Upper lobe of left lung (tissue), 6 donors: ENCODE measurements at regions not wholly inside any gene's neighbourhood (a gene's known extent, or its start where the extent isn't known, plus 50 kb on each side); places are given as distances from the start of the nearest gene placed in this dataset.

ENCODE experiments used
- ATAC-seq, 2 donors: fragments of 200-7000 bp; cut with Tn5 transposase; one replicate each; pipeline ENCODE4 v1.9.1; 2022; ENCODE audit warnings: mild to moderate bottlenecking in 2 of 2, moderate library complexity in 2 of 2; ENCODE audit not compliant: low FRiP score in 2 of 2
- DNase-seq, 2 donors: peaks; one replicate each; pipeline ENCODE4 v3.0.0-alpha.2; 2019 to 2020
- H3K27ac ChIP-seq, 4 donors: fragments of 200-600 bp; sonication (generic); one replicate each; pipeline ENCODE4 v1.5.1; 2016 to 2019
- H3K27me3 ChIP-seq, 4 donors: fragments of 200-600 bp; sonication (generic); one replicate each; pipeline ENCODE4 v1.5.1; 2017 to 2019
- H3K36me3 ChIP-seq, 4 donors: fragments of 200-600 bp; sonication (generic); one replicate each; pipeline ENCODE4 v1.5.1; 2016 to 2019
- H3K4me1 ChIP-seq, 4 donors: fragments of 200-600 bp; sonication (generic); one replicate each; pipeline ENCODE4 v1.5.1; 2018 to 2019
- H3K4me3 ChIP-seq, 4 donors: fragments of 200-600 bp; sonication (generic); one replicate each; pipeline ENCODE4 v1.5.1; 2017 to 2019; ENCODE audit warnings: mild to moderate bottlenecking in 2 of 4, moderate library complexity in 1 of 4
- H3K9me3 ChIP-seq, 4 donors: fragments of 200-600 bp; sonication (generic); one replicate each; pipeline ENCODE4 v1.5.1; 2018 to 2019
- EP300 ChIP-seq, 4 donors: sonication (generic); formaldehyde crosslinking; IDR thresholded peaks; one replicate each; pipeline ENCODE4 v1.5.1; 2017; ENCODE audit warnings: antibody characterized with exemption in 4 of 4, control low read depth in 2 of 4
- POLR2A ChIP-seq, 4 donors: fragments of 450-650 bp; IDR thresholded peaks; one replicate each; pipeline ENCODE4 v1.5.1; 2016 to 2017; ENCODE audit warnings: antibody characterized with exemption in 4 of 4, mild to moderate bottlenecking in 2 of 4
- POLR2AphosphoS5 ChIP-seq, 2 donors: sonication (generic); formaldehyde crosslinking; IDR thresholded peaks; one replicate each; pipeline ENCODE4 v1.5.1; 2017; ENCODE audit warnings: antibody characterized with exemption in 2 of 2
- WGBS, 2 donors: methylation state at CpG; one replicate each; pipeline ENCODE4 v1.1.5; 2017 to 2018; 5-methylcytosine and 5-hydroxymethylcytosine counted together
- TF ChIP-seq, protein P1 (sequence below), 6 experiments: fragments of 450-650 bp in 4 of 6; fragments of 200-600 bp in 2 of 6; sonication (generic) in 2 of 6; IDR thresholded peaks; one replicate each; pipeline ENCODE4 v1.5.1; 2016 to 2019; ENCODE audit warnings: antibody characterized with exemption in 6 of 6
- donor health status: DM: no; HTN: no; CAD: no; lungs with moderate emphysema.
- donor health status: DM: no; HTN: yes; CAD: no; lungs with severe emphysema.

DNA sequence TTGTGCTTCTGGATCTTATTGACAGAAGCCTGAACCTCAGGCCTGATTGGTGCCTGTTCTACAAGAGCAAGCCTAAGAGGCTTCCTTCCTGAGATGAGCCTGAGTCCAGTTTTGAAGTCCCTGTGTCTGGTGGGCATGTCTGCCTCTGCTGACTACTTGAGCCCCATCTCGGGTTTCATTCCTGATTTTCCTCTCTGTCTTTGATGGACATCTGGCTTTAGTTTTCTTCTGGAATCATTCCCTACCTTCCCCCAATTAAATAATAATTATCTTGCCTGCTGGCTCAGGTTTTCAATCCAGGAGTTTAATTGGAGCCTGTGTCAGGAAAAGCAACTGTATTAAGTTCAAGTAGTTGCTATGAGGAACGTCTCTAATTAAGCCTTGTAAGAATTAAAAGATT, 135.5 kb upstream of the MC4R start:
- Histone ChIP-seq H3K4me3 (no peak overlapping the region), H3K36me3 (no peaks in the 10 kb centered on the region), H3K4me1 (no peaks in the 10 kb centered on the region), H3K27ac (no peak overlapping the region), H3K27me3 (no peaks in the 10 kb centered on the region), H3K9me3 (no peaks in the 10 kb centered on the region)
- TF ChIP-seq EP300 (IDR thresholded peaks at IDR 0.05) (no peak), POLR2A (IDR thresholded peaks at IDR 0.05) (no peak)
- TF ChIP-seq, protein P1, sequence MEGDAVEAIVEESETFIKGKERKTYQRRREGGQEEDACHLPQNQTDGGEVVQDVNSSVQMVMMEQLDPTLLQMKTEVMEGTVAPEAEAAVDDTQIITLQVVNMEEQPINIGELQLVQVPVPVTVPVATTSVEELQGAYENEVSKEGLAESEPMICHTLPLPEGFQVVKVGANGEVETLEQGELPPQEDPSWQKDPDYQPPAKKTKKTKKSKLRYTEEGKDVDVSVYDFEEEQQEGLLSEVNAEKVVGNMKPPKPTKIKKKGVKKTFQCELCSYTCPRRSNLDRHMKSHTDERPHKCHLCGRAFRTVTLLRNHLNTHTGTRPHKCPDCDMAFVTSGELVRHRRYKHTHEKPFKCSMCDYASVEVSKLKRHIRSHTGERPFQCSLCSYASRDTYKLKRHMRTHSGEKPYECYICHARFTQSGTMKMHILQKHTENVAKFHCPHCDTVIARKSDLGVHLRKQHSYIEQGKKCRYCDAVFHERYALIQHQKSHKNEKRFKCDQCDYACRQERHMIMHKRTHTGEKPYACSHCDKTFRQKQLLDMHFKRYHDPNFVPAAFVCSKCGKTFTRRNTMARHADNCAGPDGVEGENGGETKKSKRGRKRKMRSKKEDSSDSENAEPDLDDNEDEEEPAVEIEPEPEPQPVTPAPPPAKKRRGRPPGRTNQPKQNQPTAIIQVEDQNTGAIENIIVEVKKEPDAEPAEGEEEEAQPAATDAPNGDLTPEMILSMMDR (IDR thresholded peaks at IDR 0.05), result no peak
- WGBS, 2 donors, result 72 to 73% methylated on average over 2 of the region's 2 CpGs
- DNase-seq (no peak), ATAC-seq (no peak)

DNA sequence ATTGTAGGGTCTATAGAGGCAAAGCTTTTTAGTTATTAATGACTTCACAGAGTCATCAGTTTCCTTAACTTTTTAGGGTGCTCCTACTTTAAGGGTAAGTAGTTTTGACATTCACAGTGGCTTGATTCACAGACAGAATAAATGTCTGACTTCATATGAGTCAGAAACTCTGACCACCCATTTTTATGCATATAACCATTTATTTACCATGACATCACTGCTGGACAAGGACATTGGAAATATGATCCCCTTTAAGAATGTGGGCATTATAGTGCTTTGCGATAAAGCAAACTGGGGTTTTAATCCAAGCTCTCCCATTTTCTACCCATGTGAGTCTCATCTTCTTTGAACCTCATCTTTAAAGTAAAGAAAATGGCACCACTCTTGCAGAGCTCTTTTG, 162.0 kb upstream of the MC4R start:
- ATAC-seq (no peak), DNase-seq (no peak)
- TF ChIP-seq POLR2A (IDR thresholded peaks at IDR 0.05), result no peak
- TF ChIP-seq, protein P1 (IDR thresholded peaks at IDR 0.05), result no peak
- no peak for TF ChIP-seq EP300 (IDR thresholded peaks at IDR 0.05)
- TF ChIP-seq POLR2AphosphoS5 (IDR thresholded peaks at IDR 0.05), result no peak
- H3K27ac ChIP-seq, result no peak overlapping the region
- no peaks in the 10 kb centered on the region for H3K4me1 ChIP-seq
- H3K4me3 ChIP-seq, result no peak overlapping the region
- no peaks in the 10 kb centered on the region for H3K36me3 ChIP-seq
- 85 to 94% methylated on average over 1 of the region's 1 CpG for WGBS, 2 donors
- H3K9me3 ChIP-seq, result no peaks in the 10 kb centered on the region
- H3K27me3 ChIP-seq, result no peaks in the 10 kb centered on the region

DNA sequence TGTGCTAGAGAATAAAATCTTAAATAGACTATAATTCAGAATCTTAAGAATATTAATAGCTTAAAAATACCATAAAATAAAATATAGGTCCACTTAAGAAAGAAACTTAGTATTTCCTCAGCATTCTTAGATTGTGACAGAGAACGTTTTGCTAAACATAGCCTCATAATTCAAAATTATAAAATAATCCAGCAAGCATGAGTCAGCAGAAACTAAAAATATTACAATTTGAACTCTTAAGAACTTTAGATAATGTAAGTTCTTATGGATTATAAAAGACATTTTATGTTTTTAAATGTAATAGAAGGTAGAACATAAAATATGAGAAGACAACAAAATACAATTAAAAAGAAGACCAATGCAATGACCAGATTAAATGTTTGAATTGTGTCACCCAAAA, 164.5 kb upstream of the MC4R start:
- no peaks in the 10 kb centered on the region for H3K4me1 ChIP-seq
- DNase-seq (no peak), ATAC-seq (no peak)
- no peaks in the 10 kb centered on the region for H3K27me3 ChIP-seq
- H3K36me3 ChIP-seq, result no peaks in the 10 kb centered on the region
- H3K4me3 ChIP-seq, result no peak overlapping the region
- TF ChIP-seq EP300 (IDR thresholded peaks at IDR 0.05) (no peak), POLR2A (IDR thresholded peaks at IDR 0.05) (no peak), POLR2AphosphoS5 (IDR thresholded peaks at IDR 0.05) (no peak)
- TF ChIP-seq, protein P1 (IDR thresholded peaks at IDR 0.05), result no peak
- H3K9me3 ChIP-seq, result no peaks in the 10 kb centered on the region
- no peak overlapping the region for H3K27ac ChIP-seq
- 33 to 46% methylated on average over 1 of the region's 1 CpG for WGBS, 2 donors

DNA sequence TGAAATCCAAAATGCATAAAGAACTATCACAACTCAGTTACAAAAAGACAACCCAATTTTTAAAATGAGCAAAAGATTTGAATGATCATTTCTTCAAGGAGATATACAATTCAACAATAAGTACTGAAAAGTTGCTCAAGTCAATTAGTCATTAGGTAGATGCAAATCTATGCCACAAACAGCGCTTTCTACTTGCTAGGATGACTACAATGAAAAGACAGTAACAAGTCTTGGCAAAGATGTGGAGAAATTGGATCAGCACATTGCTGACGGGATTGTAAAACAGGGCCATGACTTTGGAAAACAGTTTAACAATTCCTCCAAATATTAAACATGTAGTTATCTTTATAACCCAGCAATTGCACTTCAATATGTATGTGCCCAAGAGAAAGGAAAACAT, 166.3 kb upstream of the MC4R start:
- ATAC-seq (no peak), DNase-seq (no peak)
- H3K4me3 ChIP-seq, result no peak overlapping the region
- H3K27ac ChIP-seq, result no peak overlapping the region
- H3K36me3 ChIP-seq, result no peaks in the 10 kb centered on the region
- H3K9me3 ChIP-seq, result no peaks in the 10 kb centered on the region
- 83 to 91% methylated on average over 2 of the region's 2 CpGs for WGBS, 2 donors
- no peaks in the 10 kb centered on the region for H3K4me1 ChIP-seq
- H3K27me3 ChIP-seq, result no peaks in the 10 kb centered on the region
- TF ChIP-seq POLR2AphosphoS5 (IDR thresholded peaks at IDR 0.05) (no peak), POLR2A (IDR thresholded peaks at IDR 0.05) (no peak), EP300 (IDR thresholded peaks at IDR 0.05) (no peak)
- TF ChIP-seq, protein P1 (IDR thresholded peaks at IDR 0.05), result no peak

DNA sequence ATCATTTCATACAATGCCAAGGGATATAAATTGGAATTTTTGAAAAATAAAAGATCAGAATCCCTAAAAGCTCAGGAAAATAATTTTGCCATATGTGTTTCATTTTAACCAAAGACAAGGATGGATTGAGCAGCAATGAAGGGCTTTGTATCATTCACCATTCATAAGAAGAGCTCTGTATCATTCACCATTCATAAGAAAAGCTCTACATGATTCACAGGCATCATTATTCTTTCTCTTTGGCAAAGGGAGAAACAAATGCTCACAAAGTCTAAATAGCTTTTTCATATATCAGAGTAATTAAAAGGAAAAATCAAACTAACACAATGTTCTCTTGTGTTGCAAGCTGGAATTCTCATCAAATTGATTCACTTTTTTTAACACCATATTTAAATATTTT, 169.1 kb upstream of the MC4R start:
- Histone ChIP-seq H3K36me3 (no peaks in the 10 kb centered on the region), H3K9me3 (no peaks in the 10 kb centered on the region), H3K4me1 (no peaks in the 10 kb centered on the region), H3K4me3 (no peak overlapping the region), H3K27me3 (no peaks in the 10 kb centered on the region), H3K27ac (no peak overlapping the region)
- TF ChIP-seq, protein P1 (IDR thresholded peaks at IDR 0.05), result no peak
- no peak for TF ChIP-seq POLR2AphosphoS5 (IDR thresholded peaks at IDR 0.05)
- TF ChIP-seq POLR2A (IDR thresholded peaks at IDR 0.05), result no peak
- no peak for TF ChIP-seq EP300 (IDR thresholded peaks at IDR 0.05)
- ATAC-seq (no peak), DNase-seq (no peak)
